ENCODE measurements at regions not wholly inside any gene's neighbourhood (a gene's known extent, or its start where the extent isn't known, plus 50 kb on each side); places are given as distances from the start of the nearest gene placed in this dataset.

GRCh38 chr3:80261082-80261481 lies 493.3 kb upstream of the ROBO1 start:
- DNase-seq, result no peak

DNA sequence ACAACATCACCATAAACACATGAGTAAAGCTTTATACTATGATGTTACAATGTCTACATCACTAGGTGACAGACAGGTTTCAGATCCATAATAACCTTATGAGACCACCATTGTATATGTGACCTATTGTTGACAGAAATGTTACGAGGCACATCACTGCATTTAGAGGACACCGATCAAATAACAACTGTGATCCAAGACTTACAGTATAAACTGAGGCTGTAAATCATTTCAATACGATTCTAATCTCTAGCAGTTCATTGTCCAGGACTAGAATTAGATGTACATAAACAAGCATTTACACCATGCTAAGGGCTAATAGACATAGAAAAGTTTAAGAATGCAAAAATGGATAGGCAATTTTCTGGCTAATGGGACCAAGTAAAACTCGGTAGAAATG lies 491.9 kb upstream of the ROBO1 start:
- no peak for DNase-seq

DNA sequence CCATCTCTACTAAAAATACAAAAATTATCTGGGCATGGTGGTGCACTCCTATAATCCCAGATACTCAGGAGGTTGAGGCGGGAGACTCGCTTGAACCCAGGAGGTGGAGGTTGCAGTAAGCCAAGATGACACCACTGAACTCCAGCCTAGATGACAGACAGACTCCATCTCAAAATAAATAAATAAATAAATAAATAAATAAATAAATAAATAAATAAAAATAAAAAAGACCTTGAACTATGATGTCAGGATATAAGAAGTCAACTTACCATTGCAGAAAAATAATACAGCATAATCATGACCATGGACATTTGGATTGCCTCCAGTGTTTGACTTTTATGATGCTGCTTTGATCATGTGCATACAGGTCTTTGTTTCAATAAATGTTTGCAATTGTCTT lies 484.3 kb upstream of the ROBO1 start:
- DNase-seq, result no peak

DNA sequence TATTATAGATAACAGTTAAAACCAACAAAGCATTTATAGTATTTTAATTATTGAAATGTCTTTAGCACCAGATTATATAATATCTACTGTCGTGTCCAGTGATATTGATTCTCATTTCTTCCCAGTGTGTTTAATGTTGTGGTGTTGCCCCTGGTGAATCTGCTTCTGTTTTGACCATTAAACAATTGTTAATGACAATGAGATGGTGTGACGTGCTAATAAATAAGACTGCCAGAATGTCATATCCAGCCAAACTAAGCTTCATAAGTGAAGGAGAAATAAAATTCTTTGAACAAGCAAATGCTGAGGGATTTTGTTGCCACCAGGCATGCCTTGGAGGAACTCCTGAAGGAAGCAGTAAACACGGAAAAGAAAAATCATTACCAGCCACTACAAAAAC lies 480.0 kb upstream of the ROBO1 start:
- no peak for DNase-seq

GRCh38 chr3:80244390-80244789 lies 476.6 kb upstream of the ROBO1 start:
- no peak for DNase-seq

DNA sequence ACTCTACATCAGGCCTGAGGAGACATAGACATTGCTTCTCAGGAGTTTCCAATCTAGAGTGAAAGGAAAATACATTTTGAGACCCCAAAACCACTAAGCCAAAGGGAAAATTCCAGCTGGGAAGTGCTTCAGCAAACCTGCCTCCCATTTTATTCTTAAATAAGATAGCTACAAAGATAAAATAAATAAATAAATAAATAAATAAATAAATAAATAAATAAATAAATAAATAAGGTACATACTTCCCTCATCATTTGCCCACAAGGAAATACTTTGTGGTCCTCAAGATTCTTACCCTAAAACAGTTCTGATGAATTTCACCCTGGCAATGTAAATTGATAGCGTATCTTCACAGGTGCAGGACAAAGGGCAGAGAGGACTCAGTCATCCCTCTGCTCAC lies 474.0 kb upstream of the ROBO1 start:
- no peak for DNase-seq

GRCh38 chr3:80239301-80239700 lies 471.5 kb upstream of the ROBO1 start:
- DNase-seq, result no peak

- no peak for DNase-seq
Measured at GRCh38 chr3:80238606-80239005, 470.8 kb upstream of the ROBO1 start.

- no peak for DNase-seq
Measured at GRCh38 chr3:80238152-80238551, 470.4 kb upstream of the ROBO1 start.

DNA sequence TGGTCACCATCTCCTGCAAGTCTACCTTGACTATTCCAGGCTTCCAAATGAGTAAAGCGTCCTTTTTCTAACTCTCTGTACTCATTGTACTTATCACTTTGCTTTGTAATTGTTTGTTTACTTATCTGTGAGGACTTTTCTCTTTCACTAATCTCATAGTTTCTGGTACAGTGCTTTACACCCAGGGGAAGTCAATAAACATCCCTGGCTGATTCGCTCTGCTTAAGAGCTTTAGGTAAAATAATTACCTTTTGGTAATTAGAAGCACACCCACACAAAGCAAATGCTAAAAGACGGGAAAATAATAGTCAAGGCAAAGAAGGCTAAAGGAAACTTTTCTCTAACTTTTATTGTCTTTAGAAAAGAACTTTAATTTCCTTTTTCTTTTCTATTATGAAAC lies 466.9 kb upstream of the ROBO1 start:
- DNase-seq, result no peak

DNA sequence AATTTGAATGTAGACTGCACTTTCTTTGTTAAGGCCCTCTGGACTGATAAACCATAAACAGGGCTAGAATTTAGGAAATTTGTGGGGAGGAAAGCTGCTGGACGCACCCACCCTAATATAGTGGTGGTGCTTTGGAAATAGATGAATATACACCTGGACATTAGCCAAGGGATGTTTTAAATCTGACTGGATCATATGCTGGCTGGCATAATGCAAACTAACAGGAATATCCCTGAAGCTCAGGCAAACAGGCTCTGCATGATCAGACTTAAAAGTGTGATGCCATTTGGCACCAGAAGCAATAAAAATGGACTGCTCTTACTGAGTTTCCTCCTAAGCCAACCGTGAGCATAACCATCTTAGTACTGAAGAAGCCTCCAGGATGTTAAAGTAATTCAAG lies 465.8 kb upstream of the ROBO1 start:
- DNase-seq, result no peak

DNA sequence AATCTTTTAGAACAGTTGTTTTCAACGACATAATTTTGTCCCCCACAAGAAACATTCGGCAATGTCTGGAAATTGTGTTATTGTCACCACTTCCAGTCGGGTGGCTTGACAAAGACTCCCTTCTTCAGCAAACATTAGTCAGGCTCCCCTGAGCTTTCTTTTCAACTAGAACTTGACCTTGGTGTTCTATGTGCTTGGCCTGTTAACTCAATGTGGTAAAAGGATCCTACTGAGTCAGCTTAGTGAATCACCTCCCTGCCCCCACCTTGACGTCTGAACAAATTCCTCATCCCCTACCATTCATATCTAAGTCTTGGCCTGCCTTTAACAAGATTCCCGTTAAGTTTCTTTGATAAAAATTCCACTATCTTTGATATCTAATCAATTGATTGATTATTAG lies 465.0 kb upstream of the ROBO1 start:
- DNase-seq, result no peak

DNA sequence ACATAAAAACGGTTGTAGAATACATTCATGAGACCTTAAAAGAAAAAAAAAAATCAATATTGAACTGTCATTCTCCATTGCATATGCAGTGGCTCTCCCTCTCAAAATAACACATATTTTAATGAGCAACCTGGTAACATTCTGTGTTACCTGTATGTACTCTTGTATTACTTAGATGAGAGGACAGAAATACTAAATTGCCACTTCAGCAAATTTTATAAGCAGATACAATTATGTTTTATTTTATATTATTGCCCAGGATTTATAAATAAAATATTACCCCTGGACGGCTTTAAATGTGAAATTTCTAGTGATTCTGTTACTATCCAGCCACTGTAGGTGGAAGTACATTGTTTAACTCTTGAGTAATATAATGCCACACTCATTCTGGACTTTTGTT lies 463.2 kb upstream of the ROBO1 start:
- DNase-seq, result no peak

GRCh38 chr3:80227216-80227615 lies 459.4 kb upstream of the ROBO1 start:
- no peak for DNase-seq

DNA sequence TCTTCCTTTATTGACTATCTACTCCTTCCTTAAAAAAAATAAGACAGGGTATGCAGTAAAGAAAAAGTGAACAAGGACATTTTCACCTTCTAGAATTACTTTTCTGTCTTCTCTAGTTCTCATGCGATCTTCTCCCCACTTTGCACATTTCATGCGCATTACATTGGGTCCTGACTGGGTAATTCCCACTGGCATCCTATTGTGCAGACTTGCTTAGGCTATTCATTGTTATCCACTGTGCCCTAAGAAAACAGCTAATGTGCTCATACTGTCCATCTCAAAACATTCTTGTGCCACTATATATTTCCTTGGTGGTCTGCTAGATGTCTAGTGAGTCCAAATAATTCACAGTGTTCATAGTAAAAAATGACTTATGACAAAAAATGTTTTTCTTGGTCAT lies 447.4 kb upstream of the ROBO1 start:
- DNase-seq, result no peak

DNA sequence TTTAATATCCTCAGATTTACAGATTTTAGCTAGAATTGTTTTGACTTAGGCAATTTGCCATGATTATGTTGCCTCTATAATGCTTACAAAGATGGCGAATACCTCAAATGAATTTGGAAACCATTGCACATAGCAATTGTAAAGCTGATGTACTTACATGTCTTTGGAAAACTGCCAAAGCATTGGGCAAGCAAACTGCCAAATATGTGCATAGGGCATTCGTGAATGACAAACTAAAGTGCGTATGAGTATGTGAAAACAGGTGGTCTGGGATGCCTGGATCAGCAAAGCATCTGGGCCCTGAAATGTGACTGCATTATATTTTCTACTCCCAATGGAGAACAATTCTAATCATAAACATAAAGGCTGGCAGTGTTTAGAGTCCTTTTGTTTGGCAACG lies 445.3 kb upstream of the ROBO1 start:
- no peak for DNase-seq

DNA sequence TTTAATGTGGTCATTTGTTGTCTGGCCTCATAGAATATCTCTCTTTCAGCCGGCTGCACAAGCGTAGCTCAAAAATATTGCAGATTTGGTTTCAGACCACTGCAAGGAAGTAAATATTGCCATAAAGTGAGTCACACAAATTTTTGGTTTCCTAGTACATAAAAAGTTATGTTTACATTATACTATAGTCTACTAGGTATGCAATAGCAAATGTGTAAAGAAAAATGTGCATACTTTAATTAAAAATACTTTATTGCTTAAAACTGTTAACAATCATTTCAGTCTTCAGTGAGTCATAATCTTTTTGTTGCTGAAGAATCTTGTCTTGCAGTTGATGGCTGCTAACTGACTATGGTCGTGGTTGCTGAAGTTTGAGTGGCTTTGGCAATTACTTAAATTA lies 425.1 kb upstream of the ROBO1 start:
- no peak for DNase-seq

DNA sequence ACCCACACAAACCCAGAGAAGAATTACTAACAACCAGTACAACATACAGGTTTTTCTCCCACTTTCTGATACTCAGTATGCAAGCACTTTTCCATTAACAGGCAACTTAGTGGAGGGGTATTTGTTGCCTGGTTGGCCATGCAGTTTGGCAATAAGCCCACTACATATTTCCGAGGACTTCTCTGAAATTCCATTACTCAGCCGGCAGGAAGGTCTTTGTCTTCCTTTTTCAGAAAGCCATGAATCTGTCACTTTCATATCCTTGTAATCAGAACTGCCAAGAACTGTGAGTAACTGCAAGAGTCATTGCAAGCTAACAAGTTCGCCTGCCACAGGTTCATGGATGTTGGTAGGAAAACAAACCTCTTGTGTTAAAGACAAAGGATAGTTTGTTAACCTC lies 422.3 kb upstream of the ROBO1 start:
- DNase-seq, result no peak

DNA sequence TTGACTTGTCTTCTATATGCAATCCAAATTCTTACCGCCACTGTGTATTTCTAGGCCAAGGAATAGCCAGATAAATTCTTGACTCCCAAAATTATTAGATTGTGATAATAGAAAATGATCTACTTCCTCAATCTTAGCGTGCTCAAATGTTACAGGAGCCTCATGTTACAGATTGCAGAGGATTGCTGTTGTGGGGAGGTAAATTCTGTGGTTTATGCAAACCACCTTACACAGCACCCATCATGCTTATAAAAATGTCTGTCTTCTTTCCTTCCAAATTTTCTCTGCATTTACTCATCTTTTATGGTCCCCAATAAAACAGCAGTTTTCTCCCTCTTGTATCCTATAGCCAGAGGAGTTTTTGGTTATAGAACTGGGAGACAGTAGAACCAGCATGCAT lies 420.2 kb upstream of the ROBO1 start:
- DNase-seq, result no peak

DNA sequence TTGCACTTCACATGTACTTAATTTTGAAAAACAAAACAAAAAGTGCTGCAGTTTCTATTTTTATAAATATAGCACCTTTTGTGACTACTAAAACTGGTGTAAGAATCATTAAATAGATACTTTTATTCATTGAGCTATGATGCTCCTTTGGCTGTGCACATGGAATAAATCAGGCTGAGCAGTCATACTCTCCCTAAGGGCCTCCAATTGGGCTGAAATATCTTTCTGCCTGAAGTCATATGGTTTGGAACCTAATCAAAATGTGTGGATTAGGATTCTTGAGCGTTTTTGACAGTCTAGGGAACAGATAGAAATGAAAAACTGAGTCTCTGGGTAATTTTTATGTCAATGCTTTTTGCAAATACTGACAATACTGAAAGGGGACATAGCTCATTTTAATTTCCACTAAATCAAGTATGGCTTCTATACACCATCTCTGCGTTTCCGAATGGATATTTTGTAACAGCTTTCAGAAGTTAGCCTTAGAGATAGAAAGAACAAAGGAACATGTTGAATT lies 392.2 kb upstream of the ROBO1 start:
- no peak for DNase-seq

DNA sequence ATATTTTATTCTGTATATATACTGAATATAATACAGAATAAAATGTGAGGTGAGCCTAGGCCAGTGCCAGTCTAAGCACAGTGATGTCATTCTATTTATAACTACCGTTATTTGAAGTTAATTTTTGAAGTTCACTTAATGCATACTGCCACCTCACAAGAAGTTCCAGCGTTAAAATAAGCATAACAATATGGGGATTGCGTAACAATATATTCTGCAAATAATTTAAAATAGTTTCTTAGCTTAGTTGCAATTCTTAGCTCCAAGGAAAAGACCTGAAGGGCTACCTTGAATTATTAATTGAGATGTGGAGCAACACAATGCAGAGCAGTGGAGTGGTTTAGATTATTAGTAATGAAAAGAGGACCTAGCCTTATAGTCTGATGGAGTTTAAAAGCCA lies 390.5 kb upstream of the ROBO1 start:
- no peak for DNase-seq

DNA sequence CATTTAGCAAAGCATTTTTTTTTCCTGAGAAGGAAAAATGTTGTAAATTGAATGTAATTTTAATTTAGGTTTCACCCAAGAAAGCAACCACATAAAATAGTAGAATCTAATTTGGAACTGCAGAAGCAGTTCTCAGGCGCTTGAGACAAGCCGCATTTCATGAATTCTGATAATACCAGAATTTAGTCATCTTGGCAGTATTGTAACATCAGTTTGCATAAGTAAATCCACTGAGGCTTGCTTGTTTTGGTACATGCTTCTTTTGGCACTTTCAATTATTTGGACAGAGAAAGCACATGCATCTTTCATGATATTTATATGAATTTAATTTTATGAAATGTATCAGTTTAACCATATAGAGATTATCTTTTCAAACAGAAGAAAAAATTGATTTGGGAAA lies 389.7 kb upstream of the ROBO1 start:
- DNase-seq, result no peak

- no peak for DNase-seq
Measured at GRCh38 chr3:80152692-80153091, 384.9 kb upstream of the ROBO1 start.

GRCh38 chr3:80142714-80143113 lies 374.9 kb upstream of the ROBO1 start:
- no peak for DNase-seq

DNA sequence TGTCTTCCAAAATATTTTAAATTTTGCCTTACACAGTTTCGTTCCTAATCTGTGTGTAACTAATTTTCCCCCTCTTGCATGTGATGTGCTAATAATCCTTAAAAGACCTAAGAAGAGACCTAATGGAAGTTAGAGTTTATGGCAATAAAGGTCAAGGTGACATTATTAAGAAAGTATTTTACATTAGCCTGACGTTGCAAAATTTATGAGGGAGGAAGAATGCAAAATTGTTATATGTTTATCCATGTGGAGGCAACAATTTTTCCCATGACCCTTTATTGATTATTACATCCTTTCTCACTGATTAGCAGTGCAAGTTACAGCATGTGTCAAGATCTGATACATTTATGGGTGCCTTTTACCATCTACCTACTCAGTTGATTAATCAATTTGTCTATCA lies 373.8 kb upstream of the ROBO1 start:
- no peak for DNase-seq

DNA sequence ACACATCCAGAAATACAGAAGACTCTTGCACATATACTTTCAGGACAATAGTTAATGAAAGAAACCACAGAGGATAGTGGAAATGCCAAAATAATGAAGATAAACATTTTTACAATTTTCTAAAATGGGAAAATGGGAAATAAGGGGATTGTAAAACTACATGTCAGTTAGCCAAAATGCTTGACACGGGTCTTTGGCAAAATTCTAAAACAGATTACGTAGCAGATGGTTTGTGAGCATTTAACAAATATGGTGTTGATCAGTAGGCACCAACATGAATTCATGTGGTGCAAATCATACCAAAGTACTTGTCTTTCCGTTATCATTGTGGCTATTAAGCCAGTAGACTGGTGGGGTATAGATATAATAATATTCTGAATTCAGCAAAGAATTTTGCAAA lies 348.5 kb upstream of the ROBO1 start:
- DNase-seq, result no peak

Data from GDM1 (cell line).